Esophagus muscularis mucosa (tissue), 3 donors: ENCODE measurements at regions not wholly inside any gene's neighbourhood (a gene's known extent, or its start where the extent isn't known, plus 50 kb on each side); places are given as distances from the start of the nearest gene placed in this dataset.

Source experiments
- EP300 ChIP-seq: sonication (generic); formaldehyde crosslinking; IDR thresholded peaks from one replicate; pipeline ENCODE4 v1.6.1; 2017; ENCODE audit warnings: antibody characterized with exemption
- TF ChIP-seq, protein P1 (sequence below), 3 experiments: fragments of 200-600 bp in 2 of 3; fragments of 450-650 bp in 1 of 3; sonication (generic) in 2 of 3; IDR thresholded peaks; one replicate each; pipeline ENCODE4 v1.5.1; 2017 to 2019; ENCODE audit warnings: antibody characterized with exemption in 3 of 3, mild to moderate bottlenecking in 2 of 3, moderate library complexity in 1 of 3

- TF ChIP-seq, protein P1, sequence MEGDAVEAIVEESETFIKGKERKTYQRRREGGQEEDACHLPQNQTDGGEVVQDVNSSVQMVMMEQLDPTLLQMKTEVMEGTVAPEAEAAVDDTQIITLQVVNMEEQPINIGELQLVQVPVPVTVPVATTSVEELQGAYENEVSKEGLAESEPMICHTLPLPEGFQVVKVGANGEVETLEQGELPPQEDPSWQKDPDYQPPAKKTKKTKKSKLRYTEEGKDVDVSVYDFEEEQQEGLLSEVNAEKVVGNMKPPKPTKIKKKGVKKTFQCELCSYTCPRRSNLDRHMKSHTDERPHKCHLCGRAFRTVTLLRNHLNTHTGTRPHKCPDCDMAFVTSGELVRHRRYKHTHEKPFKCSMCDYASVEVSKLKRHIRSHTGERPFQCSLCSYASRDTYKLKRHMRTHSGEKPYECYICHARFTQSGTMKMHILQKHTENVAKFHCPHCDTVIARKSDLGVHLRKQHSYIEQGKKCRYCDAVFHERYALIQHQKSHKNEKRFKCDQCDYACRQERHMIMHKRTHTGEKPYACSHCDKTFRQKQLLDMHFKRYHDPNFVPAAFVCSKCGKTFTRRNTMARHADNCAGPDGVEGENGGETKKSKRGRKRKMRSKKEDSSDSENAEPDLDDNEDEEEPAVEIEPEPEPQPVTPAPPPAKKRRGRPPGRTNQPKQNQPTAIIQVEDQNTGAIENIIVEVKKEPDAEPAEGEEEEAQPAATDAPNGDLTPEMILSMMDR (IDR thresholded peaks at IDR 0.05): no peak
- TF ChIP-seq EP300: no peak
These were observed 561.9 kb upstream of the KCND2 start for GRCh38 chr7:119711104-119711503.
